ENCODE measurements at regions not wholly inside any gene's neighbourhood (a gene's known extent, or its start where the extent isn't known, plus 50 kb on each side); places are given as distances from the start of the nearest gene placed in this dataset.

DNA sequence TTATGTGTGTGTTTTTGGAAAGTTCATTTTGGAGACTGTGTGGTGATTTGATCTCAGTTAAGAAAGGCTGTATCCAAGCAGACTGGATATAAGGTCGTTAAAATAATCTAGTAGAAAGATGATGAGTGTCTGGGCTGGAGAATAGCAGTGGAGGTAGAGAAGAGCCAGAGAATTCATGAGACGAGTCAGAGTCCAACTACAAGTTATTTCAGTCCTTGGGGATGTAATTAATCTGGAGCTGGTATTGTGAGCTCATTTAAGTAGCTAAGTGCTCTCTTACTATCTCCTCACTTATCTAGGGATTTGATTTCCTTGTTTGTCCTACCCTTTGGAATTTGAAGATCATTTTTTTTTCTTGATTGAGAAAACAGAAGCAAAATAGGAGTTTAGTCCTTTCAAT lies 1219.0 kb upstream of the ADGRL4 start:
- Histone ChIP-seq H3K9me2 (ENCODE audit: low read depth, low read length) (no peaks in the 10 kb centered on the region), H3K79me2 (ENCODE audit: insufficient read depth, low read length) (no peaks in the 10 kb centered on the region), H3K27ac (ENCODE audit: low read depth, low read length, poor library complexity, severe bottlenecking) (no peak overlapping the region), H3K9me3 (ENCODE audit: low read length) (no peaks in the 10 kb centered on the region), H4K20me1 (ENCODE audit: insufficient read depth, low read length) (no peaks in the 10 kb centered on the region), H3K27me3 (ENCODE audit: insufficient read depth, low read length) (no peaks in the 10 kb centered on the region), H3K9ac (ENCODE audit: low read length) (no peak overlapping the region), H3K4me3 (ENCODE audit: low read depth, low read length, poor library complexity, severe bottlenecking) (no peak overlapping the region), H3K4me2 (ENCODE audit: low read length) (no peak overlapping the region), H2AFZ (ENCODE audit: low read length) (no peak overlapping the region), H3K4me1 (ENCODE audit: insufficient read depth, low read length, severe bottlenecking) (no peaks in the 10 kb centered on the region), H3K36me3 (ENCODE audit: insufficient read depth, low read length) (no peaks in the 10 kb centered on the region), H3F3A (ENCODE audit: insufficient read depth, low read length) (no peaks in the 10 kb centered on the region)
- TF ChIP-seq EZH2 (IDR thresholded peaks at IDR 0.05; ENCODE audit: borderline replicate concordance, low read length), result no peak
- TF ChIP-seq, protein P1, sequence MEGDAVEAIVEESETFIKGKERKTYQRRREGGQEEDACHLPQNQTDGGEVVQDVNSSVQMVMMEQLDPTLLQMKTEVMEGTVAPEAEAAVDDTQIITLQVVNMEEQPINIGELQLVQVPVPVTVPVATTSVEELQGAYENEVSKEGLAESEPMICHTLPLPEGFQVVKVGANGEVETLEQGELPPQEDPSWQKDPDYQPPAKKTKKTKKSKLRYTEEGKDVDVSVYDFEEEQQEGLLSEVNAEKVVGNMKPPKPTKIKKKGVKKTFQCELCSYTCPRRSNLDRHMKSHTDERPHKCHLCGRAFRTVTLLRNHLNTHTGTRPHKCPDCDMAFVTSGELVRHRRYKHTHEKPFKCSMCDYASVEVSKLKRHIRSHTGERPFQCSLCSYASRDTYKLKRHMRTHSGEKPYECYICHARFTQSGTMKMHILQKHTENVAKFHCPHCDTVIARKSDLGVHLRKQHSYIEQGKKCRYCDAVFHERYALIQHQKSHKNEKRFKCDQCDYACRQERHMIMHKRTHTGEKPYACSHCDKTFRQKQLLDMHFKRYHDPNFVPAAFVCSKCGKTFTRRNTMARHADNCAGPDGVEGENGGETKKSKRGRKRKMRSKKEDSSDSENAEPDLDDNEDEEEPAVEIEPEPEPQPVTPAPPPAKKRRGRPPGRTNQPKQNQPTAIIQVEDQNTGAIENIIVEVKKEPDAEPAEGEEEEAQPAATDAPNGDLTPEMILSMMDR (IDR thresholded peaks at IDR 0.05; ENCODE audit: low read length), result no peak

DNA sequence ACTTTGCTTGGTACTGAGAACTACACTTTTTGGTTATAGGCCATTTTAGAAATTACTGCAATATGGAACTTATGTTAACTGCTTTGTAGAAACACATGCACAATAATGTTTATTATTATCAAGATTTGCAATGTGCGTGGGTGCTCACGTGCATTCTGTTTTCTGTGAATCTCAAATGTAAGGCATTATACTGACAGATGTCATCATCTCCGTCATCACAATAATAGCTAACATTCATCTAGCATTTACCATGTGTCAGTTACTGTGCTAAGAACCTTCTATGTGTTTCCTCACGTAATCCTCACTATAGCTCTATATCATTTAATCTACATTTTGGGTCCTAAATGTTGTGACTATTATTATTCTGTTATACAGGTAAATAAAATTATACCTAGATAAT lies 1214.8 kb upstream of the ADGRL4 start:
- Histone ChIP-seq H4K20me1 (ENCODE audit: insufficient read depth, low read length) (no peaks in the 10 kb centered on the region), H3K9me2 (ENCODE audit: low read depth, low read length) (no peaks in the 10 kb centered on the region), H3K4me1 (ENCODE audit: insufficient read depth, low read length, severe bottlenecking) (no peaks in the 10 kb centered on the region), H3K9me3 (ENCODE audit: low read length) (no peaks in the 10 kb centered on the region), H3K36me3 (ENCODE audit: insufficient read depth, low read length) (no peaks in the 10 kb centered on the region), H3F3A (ENCODE audit: insufficient read depth, low read length) (no peaks in the 10 kb centered on the region), H3K4me3 (ENCODE audit: low read depth, low read length, poor library complexity, severe bottlenecking) (no peak overlapping the region), H3K79me2 (ENCODE audit: insufficient read depth, low read length) (no peaks in the 10 kb centered on the region), H2AFZ (ENCODE audit: low read length) (no peak overlapping the region), H3K27me3 (ENCODE audit: insufficient read depth, low read length) (no peaks in the 10 kb centered on the region), H3K4me2 (ENCODE audit: low read length) (no peak overlapping the region), H3K27ac (ENCODE audit: low read depth, low read length, poor library complexity, severe bottlenecking) (no peak overlapping the region), H3K9ac (ENCODE audit: low read length) (no peak overlapping the region)
- TF ChIP-seq, protein P1 (IDR thresholded peaks at IDR 0.05; ENCODE audit: low read length), result no peak
- no peak for TF ChIP-seq EZH2 (IDR thresholded peaks at IDR 0.05; ENCODE audit: borderline replicate concordance, low read length)

DNA sequence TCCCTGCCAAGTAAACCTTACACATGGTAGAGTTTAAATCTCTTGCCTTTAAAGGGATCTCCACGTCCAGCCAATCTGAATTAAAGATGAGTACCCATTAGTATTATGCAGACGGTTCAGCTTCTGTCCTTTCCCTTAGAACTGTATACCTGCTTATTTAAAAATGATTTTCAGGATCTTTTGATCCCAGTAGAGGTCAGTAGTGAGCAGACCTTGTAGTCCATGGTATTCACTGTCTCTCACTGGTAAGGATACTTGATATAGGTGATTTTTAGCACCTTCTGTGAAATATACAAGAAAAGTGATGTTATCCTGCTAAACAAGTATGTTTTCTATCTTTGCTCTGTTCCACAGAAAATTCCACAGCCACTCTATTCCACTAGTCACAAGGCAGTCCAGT lies 1211.6 kb upstream of the ADGRL4 start:
- H3K9me2 ChIP-seq (ENCODE audit: low read depth, low read length), result no peaks in the 10 kb centered on the region
- no peak overlapping the region for H3K4me3 ChIP-seq (ENCODE audit: low read depth, low read length, poor library complexity, severe bottlenecking)
- no peaks in the 10 kb centered on the region for H4K20me1 ChIP-seq (ENCODE audit: insufficient read depth, low read length)
- H3F3A ChIP-seq (ENCODE audit: insufficient read depth, low read length), result no peaks in the 10 kb centered on the region
- no peak overlapping the region for H3K9ac ChIP-seq (ENCODE audit: low read length)
- H3K27me3 ChIP-seq (ENCODE audit: insufficient read depth, low read length), result no peaks in the 10 kb centered on the region
- H3K4me1 ChIP-seq (ENCODE audit: insufficient read depth, low read length, severe bottlenecking), result no peaks in the 10 kb centered on the region
- no peak overlapping the region for H2AFZ ChIP-seq (ENCODE audit: low read length)
- H3K79me2 ChIP-seq (ENCODE audit: insufficient read depth, low read length), result no peaks in the 10 kb centered on the region
- H3K4me2 ChIP-seq (ENCODE audit: low read length), result no peak overlapping the region
- TF ChIP-seq EZH2 (IDR thresholded peaks at IDR 0.05; ENCODE audit: borderline replicate concordance, low read length), result no peak
- TF ChIP-seq, protein P1 (IDR thresholded peaks at IDR 0.05; ENCODE audit: low read length), result peak; percentile 56; the same call in 1 of the 2 replicates
- no peaks in the 10 kb centered on the region for H3K9me3 ChIP-seq (ENCODE audit: low read length)
- no peak overlapping the region for H3K27ac ChIP-seq (ENCODE audit: low read depth, low read length, poor library complexity, severe bottlenecking)
- no peaks in the 10 kb centered on the region for H3K36me3 ChIP-seq (ENCODE audit: insufficient read depth, low read length)
